Stimulated activated naive CD8-positive, alpha-beta T cell treated with anti-CD3 and anti-CD28 coated beads, Interleukin-15, amount 100 ng/mL, for 72 hours (primary cell): ENCODE measurements at regions not wholly inside any gene's neighbourhood (a gene's known extent, or its start where the extent isn't known, plus 50 kb on each side); places are given as distances from the start of the nearest gene placed in this dataset.

Source experiments
- ATAC-seq: fragments of 150-1000 bp; cut with Tn5 transposase; 2 replicates; pipeline ENCODE4 v1.10.0; 2021; ENCODE audit warnings: mild to moderate bottlenecking, moderate library complexity
- DNase-seq, 2 donors: peaks; one replicate each; pipeline ENCODE4 v3.0.0; 2021 to 2022
- H3K27ac Mint-ChIP-seq, 2 donors: one replicate each; pipeline ENCODE4 v1.8.0; 2022; ENCODE audit warnings: mild to moderate bottlenecking in 2 of 2, mixed read lengths in 2 of 2, moderate library complexity in 2 of 2
- H3K27me3 Mint-ChIP-seq: one replicate; pipeline ENCODE4 v1.8.0; 2022; ENCODE audit warnings: mixed read lengths
- H3K4me1 Mint-ChIP-seq: one replicate; pipeline ENCODE4 v1.8.0; 2022; ENCODE audit warnings: mild to moderate bottlenecking, mixed read lengths
- H3K4me3 Mint-ChIP-seq, 2 donors: one replicate each; pipeline ENCODE4 v1.8.0; 2022; ENCODE audit warnings: mild to moderate bottlenecking in 2 of 2, mixed read lengths in 2 of 2, moderate library complexity in 1 of 2
- H3K9me3 Mint-ChIP-seq, 2 donors: one replicate each; pipeline ENCODE4 v1.8.0; 2022; ENCODE audit warnings: mixed read lengths in 2 of 2

- no peaks in the 10 kb centered on the region for H3K4me1 Mint-ChIP-seq
- H3K4me3 Mint-ChIP-seq = no peak overlapping the region
- H3K27ac Mint-ChIP-seq = no peak overlapping the region
- DNase-seq (no peak), ATAC-seq (no peak)
- peaks cover 48% of the 10 kb centered on the region for H3K27me3 Mint-ChIP-seq
- H3K9me3 Mint-ChIP-seq = no peaks in the 10 kb centered on the region
Measured at GRCh38 chr11:36711104-36711825, 113.2 kb upstream of the RAG2 start.
